T-cell (primary cell): ENCODE measurements at regions not wholly inside any gene's neighbourhood (a gene's known extent, or its start where the extent isn't known, plus 50 kb on each side); places are given as distances from the start of the nearest gene placed in this dataset.
"Not testable (repeated sequence)": the region's sequence is repeated elsewhere in the genome, so short reads cannot be mapped to it uniquely, and the experiment has no call there.

Source experiments
- ATAC-seq, 4 experiments: fragments of 200-7000 bp in 3 of 4; fragments of 150-1000 bp in 1 of 4; cut with Tn5 transposase; replicated peaks in 1 of 4; 1 replicate in 3 of 4; 2 replicates in 1 of 4; pipeline ENCODE4 v1.10.0; 2021; ENCODE audit warnings: moderate library complexity in 3 of 4, mild to moderate bottlenecking in 2 of 4, moderate number of reproducible peaks in 1 of 4
- CTCF ChIA-PET, 2 donors: fragments of 300-600 bp; sonication (Branson Sonifier 250); formaldehyde crosslinking; loops; one replicate each; lab custom pipeline; 2022; ENCODE audit warnings: antibody characterized with exemption in 2 of 2; lab: Charles Lee
- POLR2A ChIA-PET, 2 donors: fragments of 300-600 bp; sonication (Branson Sonifier 250); formaldehyde crosslinking; loops; one replicate each; lab custom pipeline; 2022; ENCODE audit warnings: antibody characterized with exemption in 2 of 2; lab: Charles Lee
- DNase-seq, 35 experiments: peaks; one replicate each; pipeline versions ENCODE4 v3.0.0 to v3.0.0-alpha.2; 2013 to 2023
- H3K27ac ChIP-seq: one replicate; pipeline ENCODE4 v1.5.1; 2013; ENCODE audit warnings: low read length
- H3K27me3 ChIP-seq, 2 experiments: replicated peaks in 1 of 2; 1 replicate in 1 of 2; 2 replicates in 1 of 2; pipeline versions ENCODE4 v1.6.1 to v1.7.0; 2013; ENCODE audit warnings: low read length in 1 of 2, mixed read lengths in 1 of 2; ENCODE audit not compliant: control insufficient read depth in 2 of 2, insufficient read depth in 2 of 2; ENCODE audit errors: extremely low read depth in 1 of 2
- H3K36me3 ChIP-seq, 2 donors: 1 replicate in 1 of 2; 2 replicates in 1 of 2; pipeline versions ENCODE4 v1.6.1 to v1.7.0; 2013; ENCODE audit warnings: low read length in 1 of 2; ENCODE audit not compliant: control insufficient read depth in 2 of 2, insufficient read depth in 1 of 2; ENCODE audit errors: extremely low read depth in 1 of 2
- H3K4me1 ChIP-seq, 2 experiments: 1 replicate in 1 of 2; 2 replicates in 1 of 2; pipeline versions ENCODE4 v1.6.1 to v1.7.0; 2013; ENCODE audit warnings: low read length in 2 of 2, mixed read lengths in 1 of 2; ENCODE audit not compliant: insufficient read depth in 2 of 2, control insufficient read depth in 1 of 2; ENCODE audit errors: extremely low read depth in 1 of 2
- H3K4me3 ChIP-seq, 2 donors: 1 replicate in 1 of 2; 2 replicates in 1 of 2; pipeline versions ENCODE4 v1.5.1 to v1.7.0; 2013; ENCODE audit warnings: mild to moderate bottlenecking in 2 of 2, low read length in 1 of 2, moderate library complexity in 1 of 2; ENCODE audit not compliant: control insufficient read depth in 1 of 2; ENCODE audit errors: extremely low read depth in 1 of 2
- H3K9me3 ChIP-seq: 2 replicates; pipeline ENCODE4 v1.7.0; 2013
- H3K27ac Mint-ChIP-seq, 2 donors: one replicate each; pipeline ENCODE4 v1.8.0; 2020 to 2021; ENCODE audit warnings: mild to moderate bottlenecking in 2 of 2, mixed read lengths in 2 of 2
- H3K27me3 Mint-ChIP-seq, 2 donors: one replicate each; pipeline ENCODE4 v1.8.0; 2021 to 2022; ENCODE audit warnings: mixed read lengths in 2 of 2
- H3K36me3 Mint-ChIP-seq: one replicate; pipeline ENCODE4 v1.8.0; 2021; ENCODE audit warnings: mixed read lengths
- H3K4me1 Mint-ChIP-seq, 3 donors: one replicate each; pipeline ENCODE4 v1.8.0; 2020 to 2022; ENCODE audit warnings: mixed read lengths in 3 of 3, mild to moderate bottlenecking in 1 of 3
- H3K4me3 Mint-ChIP-seq, 3 donors: one replicate each; pipeline ENCODE4 v1.8.0; 2020 to 2022; ENCODE audit warnings: mild to moderate bottlenecking in 3 of 3, mixed read lengths in 3 of 3, moderate library complexity in 3 of 3
- H3K9me3 Mint-ChIP-seq, 3 donors: one replicate each; pipeline ENCODE4 v1.8.0; 2020 to 2022; ENCODE audit warnings: mixed read lengths in 3 of 3
- WGBS: methylation state at CpG from one replicate; pipeline ENCODE4 v1.1.5; 2013; ENCODE audit warnings: missing lambda C conversion rate; ENCODE audit not compliant: insufficient coverage; 5-methylcytosine and 5-hydroxymethylcytosine counted together

DNA sequence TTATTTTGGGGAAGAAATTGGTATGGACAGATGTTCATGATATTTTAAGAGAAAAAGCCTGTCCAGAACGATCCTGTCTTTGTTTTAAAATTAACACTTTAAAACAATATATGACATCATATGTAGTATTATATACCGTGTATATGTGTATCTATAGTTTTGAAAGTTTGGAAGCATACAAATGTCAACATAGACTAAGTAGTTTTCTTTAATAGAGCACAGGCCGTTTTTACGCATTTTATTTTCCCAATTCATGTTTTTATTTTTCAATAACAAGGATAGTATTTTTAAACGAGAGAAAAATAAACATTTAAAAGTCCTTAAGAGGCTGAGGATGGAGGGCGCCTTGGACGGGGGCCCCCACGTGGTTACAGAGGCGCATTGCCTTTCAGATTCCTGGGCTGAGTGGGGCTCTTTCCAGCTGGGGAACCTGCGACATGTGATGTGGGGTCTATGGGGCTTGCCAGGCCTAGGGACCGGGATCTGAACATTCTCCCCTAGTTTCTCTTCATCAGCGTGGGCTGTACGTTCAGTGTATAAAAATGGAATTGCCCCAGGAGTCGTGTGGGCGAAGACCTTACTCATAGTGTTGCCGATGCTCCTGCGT lies 127.8 kb upstream of the ZNF746 start:
- Histone ChIP-seq H3K27ac (no peak overlapping the region), H3K4me1 (peaks cover 17 to 44% of the 10 kb centered on the region in 2 experiments), H3K4me3 (peak overlapping the region in 1 of 2 donors; percentile 57), H3K27me3 (peaks cover 0 to 6% of the 10 kb centered on the region in 2 experiments), H3K9me3 (no peaks in the 10 kb centered on the region), H3K36me3 (peaks cover 5 to 7% of the 10 kb centered on the region in 2 donors)
- Mint-ChIP-seq H3K9me3 (no peaks in the 10 kb centered on the region), H3K4me1 (peaks cover 40 to 41% (median 40%) of the 10 kb centered on the region in 3 donors), H3K36me3 (peaks cover 8% of the 10 kb centered on the region), H3K27ac (no peak overlapping the region), H3K4me3 (peak overlapping the region; percentile 87 to 94 (median 91)), H3K27me3 (peaks cover 4 to 7% of the 10 kb centered on the region in 2 donors)
- ChIA-PET POLR2A (no interaction called here), CTCF (interaction anchor here in 1 of 2 donors (0.6 to 1.3 kb wide), 7 partner anchors 13 to 574 kb away, joined by 3 to 5 read pairs (median 4); partner anchors contain the start of gene ZNF783)
- ATAC-seq (peak in 1 of 4 experiments; percentile 16), DNase-seq (peak in 34 of 35 experiments; percentile 12 to 70 (median 41))
- WGBS: 37% methylated on average over 10 of the region's 17 CpGs

- peak overlapping the region; percentile 79 to 83 for H3K27ac Mint-ChIP-seq
- H3K4me3 Mint-ChIP-seq: peak overlapping the region; percentile 87 to 94 (median 91)
- H3K4me1 Mint-ChIP-seq: peaks cover 40 to 43% (median 42%) of the 10 kb centered on the region in 3 donors
- CTCF ChIA-PET: interaction anchor here in 1 of 2 donors (0.6 to 1.3 kb wide), 4 partner anchors 19 to 363 kb away, joined by 3 to 5 read pairs (median 4); partner anchors contain the start of gene ZNF783
- H3K27ac ChIP-seq: no peak overlapping the region
- ATAC-seq: peak; percentile 93 to 95 (median 94)
- no peaks in the 10 kb centered on the region for H3K9me3 ChIP-seq
- peaks cover 16% of the 10 kb centered on the region for H3K36me3 Mint-ChIP-seq
- no peaks in the 10 kb centered on the region for H3K9me3 Mint-ChIP-seq
- WGBS: under 1% methylated on average over 89 of the region's 97 CpGs
- H3K27me3 Mint-ChIP-seq: peaks cover 4 to 7% of the 10 kb centered on the region in 2 donors
- peak overlapping the region; percentile 57 to 61 for H3K4me3 ChIP-seq
- peaks cover 17 to 46% of the 10 kb centered on the region in 2 experiments for H3K4me1 ChIP-seq
- peaks cover 5 to 14% of the 10 kb centered on the region in 2 donors for H3K36me3 ChIP-seq
- H3K27me3 ChIP-seq: peaks cover 0 to 3% of the 10 kb centered on the region in 2 experiments
- DNase-seq: peak; percentile 76 to 94 (median 84)
- POLR2A ChIA-PET: no interaction called here
Measured at GRCh38 chr7:149624419-149625339, 127.1 kb upstream of the ZNF746 start.

- Mint-ChIP-seq H3K36me3 (peaks cover 22% of the 10 kb centered on the region), H3K9me3 (no peaks in the 10 kb centered on the region), H3K27ac (peak overlapping the region; percentile 82 to 86), H3K27me3 (peaks cover 4 to 7% of the 10 kb centered on the region in 2 donors), H3K4me1 (peaks cover 40 to 47% (median 43%) of the 10 kb centered on the region in 3 donors), H3K4me3 (peak overlapping the region; percentile 89 to 94 (median 94))
- ATAC-seq (peak; percentile 33 to 43 (median 39)), DNase-seq (peak in 34 of 35 experiments; percentile 25 to 68 (median 53))
- Histone ChIP-seq H3K27me3 (peaks cover 0 to 3% of the 10 kb centered on the region in 2 experiments), H3K36me3 (peaks cover 8 to 21% of the 10 kb centered on the region in 2 donors), H3K4me3 (peak overlapping the region; percentile 57 to 70), H3K4me1 (peaks cover 17 to 46% of the 10 kb centered on the region in 2 experiments), H3K27ac (peak overlapping the region; percentile 19), H3K9me3 (no peaks in the 10 kb centered on the region)
- WGBS: under 1% methylated on average over 21 of the region's 28 CpGs
- ChIA-PET POLR2A (interaction anchor here in 1 of 2 donors (0.6 kb wide), 1 partner anchor 640 kb away, joined by 6 read pairs; no protein-coding TSS in a partner anchor), CTCF (interaction anchor here in 1 of 2 donors (0.6 to 1.3 kb wide), 4 partner anchors 21 to 594 kb away, joined by 4 to 5 read pairs (median 4); partner anchors contain the start of gene ZNF783)
Measured at GRCh38 chr7:149624006-149624405, 126.4 kb upstream of the ZNF746 start.

DNA sequence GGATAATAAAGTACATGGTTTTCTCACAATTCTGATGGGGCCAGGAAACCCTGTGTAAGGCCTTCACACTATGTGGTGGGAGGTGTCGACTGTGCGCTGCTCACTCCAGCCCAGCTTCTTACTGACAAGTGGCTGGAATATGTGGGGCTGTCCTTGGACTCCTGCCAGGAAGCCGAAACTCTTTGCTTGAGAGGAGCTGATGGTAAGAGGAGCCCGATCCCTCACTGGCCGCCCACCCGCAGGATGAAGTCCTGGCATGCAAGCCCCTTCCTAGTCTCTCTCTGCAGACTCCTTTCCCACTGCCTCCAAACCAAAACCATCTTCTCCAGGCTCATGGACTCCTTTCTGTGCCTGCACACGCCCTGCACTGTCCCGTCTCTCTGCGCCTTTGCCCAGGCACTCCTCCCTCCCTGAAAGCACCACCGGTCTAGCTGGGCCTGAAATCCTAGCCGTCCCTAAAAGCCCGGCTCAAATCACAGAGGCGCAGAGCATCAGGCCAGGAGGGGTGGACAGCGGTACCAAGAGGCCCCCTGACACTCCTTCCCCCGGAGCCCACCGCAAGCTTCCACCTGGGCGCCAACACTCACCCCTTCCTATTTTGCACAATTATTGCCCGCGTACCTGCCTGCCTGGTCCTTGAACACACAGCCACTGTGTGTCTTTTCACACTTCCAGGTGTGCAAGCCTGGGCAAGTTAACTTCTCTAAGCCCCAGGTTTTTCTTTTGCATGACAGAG lies 125.8 kb upstream of the ZNF746 start:
- Histone ChIP-seq H3K36me3 (peaks cover 8 to 26% of the 10 kb centered on the region in 2 donors), H3K4me3 (peak overlapping the region; percentile 57 to 70), H3K27ac (peak overlapping the region; percentile 19), H3K4me1 (peaks cover 17 to 46% of the 10 kb centered on the region in 2 experiments)
- Mint-ChIP-seq H3K36me3 (peaks cover 25% of the 10 kb centered on the region), H3K4me3 (peak overlapping the region; percentile 89 to 94 (median 94)), H3K4me1 (peaks cover 40 to 47% (median 43%) of the 10 kb centered on the region in 3 donors), H3K27ac (peak overlapping the region; percentile 82 to 86)
- ChIA-PET POLR2A (interaction anchor here (0.6 to 0.7 kb wide), 2 partner anchors 17 to 640 kb away, joined by 3 to 6 read pairs; no protein-coding TSS in a partner anchor), CTCF (interaction anchor here (0.6 kb wide), 2 partner anchors 431 to 593 kb away, joined by 5 to 8 read pairs; no protein-coding TSS in a partner anchor)
- DNase-seq: peak in 1 of 35 experiments; percentile 25
- ATAC-seq, H3K9me3 ChIP-seq, H3K27me3 ChIP-seq, H3K9me3 Mint-ChIP-seq, H3K27me3 Mint-ChIP-seq: not testable (repeated sequence)
- WGBS: 33% methylated on average over 10 of the region's 19 CpGs

GRCh38 chr7:149622444-149623210 lies 125.0 kb upstream of the ZNF746 start:
- H3K27ac Mint-ChIP-seq: peak overlapping the region in 1 of 2 donors; percentile 35

More at GRCh38 chr7:149622444-149623210, 125.0 kb upstream of the ZNF746 start:
- Histone ChIP-seq H3K9me3 (no peaks in the 10 kb centered on the region), H3K36me3 (peaks cover 10 to 34% of the 10 kb centered on the region in 2 donors), H3K27me3 (no peaks in the 10 kb centered on the region), H3K4me1 (peaks cover 17 to 46% of the 10 kb centered on the region in 2 experiments), H3K4me3 (no peak overlapping the region), H3K27ac (no peak overlapping the region)
- peaks cover 40 to 47% (median 43%) of the 10 kb centered on the region in 3 donors for H3K4me1 Mint-ChIP-seq
- H3K36me3 Mint-ChIP-seq: peaks cover 32% of the 10 kb centered on the region
- peaks cover 4% of the 10 kb centered on the region in 2 donors for H3K27me3 Mint-ChIP-seq
- ATAC-seq: no peak
- 83% methylated on average over 5 of the region's 10 CpGs for WGBS
- H3K9me3 Mint-ChIP-seq: no peaks in the 10 kb centered on the region
- CTCF ChIA-PET: interaction anchor here (0.6 to 1.2 kb wide), 4 partner anchors 13 to 1716 kb away, joined by 3 to 8 read pairs (median 4); no protein-coding TSS in a partner anchor
- no peak for DNase-seq
- POLR2A ChIA-PET: interaction anchor here in 1 of 2 donors (0.7 to 0.8 kb wide), 2 partner anchors 16 to 497 kb away, joined by 3 to 8 read pairs; partner anchors contain the start of gene ZNF425
- peak overlapping the region; percentile 89 to 94 (median 94) for H3K4me3 Mint-ChIP-seq
